HG03060 (cell line): ENCODE measurements at regions not wholly inside any gene's neighbourhood (a gene's known extent, or its start where the extent isn't known, plus 50 kb on each side); places are given as distances from the start of the nearest gene placed in this dataset.

ENCODE experiments used
- ATAC-seq: cut with Tn5 transposase; IDR thresholded peaks from one replicate; pipeline ENCODE4 v1.9.1; 2021; ENCODE audit warnings: low read depth, moderate number of reproducible peaks; ENCODE audit not compliant: unreplicated experiment

- ATAC-seq: no peak
Observed at GRCh38 chr18:43868497-43868995, 591.3 kb upstream of the SYT4 start.

GRCh38 chr18:43869451-43870008 is 592.2 kb upstream of the SYT4 start:
- no peak for ATAC-seq

GRCh38 chr18:43870626-43871025 is 593.3 kb upstream of the SYT4 start:
- ATAC-seq: no peak

GRCh38 chr18:43875511-43875910 is 598.2 kb upstream of the SYT4 start:
- ATAC-seq: no peak

DNA sequence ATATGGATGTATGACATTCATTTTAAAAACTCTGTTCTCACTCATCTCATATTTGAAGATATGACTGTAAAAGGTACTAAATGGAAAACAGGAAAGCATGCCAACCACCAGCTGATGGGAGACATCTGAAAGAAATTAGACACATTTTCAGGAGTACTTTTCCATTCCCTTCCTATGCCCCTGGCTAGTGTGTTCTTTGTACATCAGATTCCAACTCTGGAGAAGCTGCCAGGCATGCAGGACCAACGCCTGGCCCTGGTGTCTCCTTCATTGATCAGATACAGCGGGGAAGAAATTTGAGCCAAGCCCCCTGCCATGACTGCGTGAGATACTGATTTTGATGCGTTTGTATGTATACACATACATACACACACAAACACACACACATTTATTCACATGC is 599.0 kb upstream of the SYT4 start:
- ATAC-seq: no peak

- ATAC-seq: no peak
Observed at GRCh38 chr18:43876748-43877147, 599.5 kb upstream of the SYT4 start.

DNA sequence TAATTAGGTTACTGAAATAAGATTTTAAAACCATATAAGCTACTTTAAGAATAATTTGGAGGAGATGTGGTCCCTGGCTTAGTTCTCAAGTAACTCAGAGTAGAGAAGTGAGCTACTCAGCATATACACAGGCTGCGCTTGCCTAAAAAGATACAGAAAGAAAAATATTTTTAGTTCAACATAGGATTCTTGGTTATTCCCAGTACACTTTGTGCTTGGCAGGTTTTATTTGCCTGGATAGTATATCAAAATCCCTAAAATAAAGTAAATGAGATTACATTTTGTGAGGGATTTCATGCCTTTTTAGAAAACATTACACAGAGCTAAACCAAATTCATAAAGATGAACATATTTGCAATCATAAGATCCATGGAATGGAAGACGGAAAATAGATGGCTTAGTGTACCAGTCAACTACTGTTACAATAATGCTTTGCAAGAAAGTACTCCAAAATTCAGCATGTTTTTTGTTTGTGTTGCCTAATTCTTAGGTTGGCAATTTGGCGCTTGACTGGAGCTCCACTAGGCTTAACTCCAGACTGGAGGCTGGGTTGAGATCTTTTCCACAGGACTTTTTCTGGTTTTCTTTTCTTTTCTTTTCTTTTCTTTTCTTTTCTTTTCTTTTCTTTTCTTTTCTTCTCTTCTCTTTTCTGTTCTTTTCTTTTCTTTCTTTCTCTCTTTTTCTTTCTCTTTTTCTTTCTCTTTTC is 600.5 kb upstream of the SYT4 start:
- no peak for ATAC-seq

DNA sequence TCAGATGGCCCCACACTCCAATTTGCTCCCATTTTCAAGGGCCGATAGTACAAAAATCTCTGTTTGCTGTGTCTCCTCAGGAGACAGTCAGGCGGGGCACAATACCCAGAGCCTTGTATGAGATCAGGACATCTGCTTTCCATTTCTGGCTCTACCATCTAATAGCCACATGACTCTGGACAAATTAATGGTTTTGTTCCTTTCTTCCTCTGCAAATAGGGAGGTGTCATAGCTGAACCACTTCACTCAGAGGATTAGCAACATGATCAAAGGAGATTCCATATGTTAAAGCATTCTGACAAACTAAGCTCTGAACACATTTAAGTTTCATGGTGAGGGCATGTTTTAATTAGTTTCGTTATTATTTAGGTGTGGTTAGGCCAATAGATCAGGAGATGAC is 602.1 kb upstream of the SYT4 start:
- ATAC-seq: no peak

DNA sequence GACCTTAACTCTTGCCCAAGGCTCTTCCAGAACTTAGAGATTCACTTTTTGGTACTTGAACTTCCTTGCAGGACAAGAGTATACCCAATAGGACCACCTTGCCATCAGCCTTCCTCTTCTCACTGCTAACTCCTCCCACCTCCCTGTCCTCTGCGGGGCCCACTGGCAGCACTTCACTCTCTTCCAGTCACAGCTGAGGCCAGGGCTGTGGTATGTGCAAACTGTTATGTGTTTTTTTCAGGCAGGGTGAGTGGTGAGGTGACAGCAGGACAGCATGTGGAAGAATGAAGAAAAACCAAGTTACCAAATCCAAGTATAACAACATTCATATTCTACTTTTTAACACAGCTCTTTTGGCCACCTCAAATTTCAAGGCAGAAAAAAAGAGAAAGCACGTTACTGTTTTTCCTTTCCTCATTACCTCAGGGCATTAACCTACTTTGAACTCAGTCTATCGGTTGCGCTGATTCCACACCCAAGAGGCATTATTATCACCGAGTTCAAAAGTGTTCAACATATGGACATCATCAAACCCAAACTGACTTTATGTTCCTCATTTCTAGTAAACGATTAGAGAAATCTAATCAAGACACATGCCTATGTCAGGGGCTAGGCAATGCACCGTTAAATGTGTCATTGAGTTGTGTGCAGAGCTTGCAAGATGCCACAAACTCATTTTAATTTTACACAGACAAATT is 605.2 kb upstream of the SYT4 start:
- no peak for ATAC-seq

- ATAC-seq: no peak
Observed at GRCh38 chr18:43883886-43884285, 606.6 kb upstream of the SYT4 start.

DNA sequence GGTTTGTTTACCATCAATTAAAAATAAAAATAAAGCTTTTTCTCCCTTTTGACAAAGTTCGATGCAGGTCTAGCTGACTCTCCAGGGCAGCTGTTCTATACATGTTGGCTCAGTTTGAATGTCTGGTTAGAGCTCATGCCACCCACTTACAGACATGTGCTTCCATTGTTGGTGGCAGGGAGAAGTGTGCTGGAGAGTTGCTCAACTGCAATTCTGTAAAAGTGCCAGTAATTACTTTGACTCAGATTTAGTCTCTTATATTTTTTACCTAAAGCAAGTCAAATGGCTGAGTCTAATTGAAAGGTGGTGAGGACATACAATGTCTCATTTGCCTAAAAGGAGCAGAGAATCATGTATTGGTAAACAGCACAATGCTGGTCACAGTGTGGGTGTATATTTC is 609.1 kb upstream of the SYT4 start:
- no peak for ATAC-seq

GRCh38 chr18:43887491-43887890 is 610.2 kb upstream of the SYT4 start:
- ATAC-seq: no peak

GRCh38 chr18:43888598-43888997 is 611.3 kb upstream of the SYT4 start:
- ATAC-seq: no peak

DNA sequence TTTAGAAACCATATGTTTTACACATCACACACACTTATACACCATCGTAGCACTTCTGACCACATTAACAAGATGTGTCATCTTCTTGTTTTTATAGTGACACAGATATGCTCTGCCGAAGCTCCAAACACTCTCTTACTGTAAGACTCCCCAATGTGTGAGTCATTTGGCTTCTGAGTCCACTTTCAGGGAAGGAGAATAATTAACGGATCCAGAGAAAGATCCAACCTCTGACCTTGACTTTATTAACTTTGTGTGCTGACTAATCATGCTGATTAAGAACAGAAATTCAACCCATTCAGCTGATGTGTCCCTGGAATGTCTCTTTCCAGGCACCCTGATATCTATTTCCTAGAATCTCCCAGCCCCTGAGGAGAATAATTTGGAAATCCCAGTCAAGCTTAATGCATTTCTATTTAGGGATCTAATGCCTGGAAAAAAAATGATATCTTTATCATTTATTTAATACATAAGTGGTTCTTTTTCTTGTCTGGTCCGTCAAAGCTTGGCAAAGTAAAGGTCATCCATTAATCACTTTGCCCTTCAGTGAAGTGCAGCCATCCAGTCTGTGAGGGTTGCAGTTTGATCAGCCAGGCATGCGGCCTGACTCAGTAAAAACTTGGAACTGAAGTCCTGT is 615.8 kb upstream of the SYT4 start:
- no peak for ATAC-seq

DNA sequence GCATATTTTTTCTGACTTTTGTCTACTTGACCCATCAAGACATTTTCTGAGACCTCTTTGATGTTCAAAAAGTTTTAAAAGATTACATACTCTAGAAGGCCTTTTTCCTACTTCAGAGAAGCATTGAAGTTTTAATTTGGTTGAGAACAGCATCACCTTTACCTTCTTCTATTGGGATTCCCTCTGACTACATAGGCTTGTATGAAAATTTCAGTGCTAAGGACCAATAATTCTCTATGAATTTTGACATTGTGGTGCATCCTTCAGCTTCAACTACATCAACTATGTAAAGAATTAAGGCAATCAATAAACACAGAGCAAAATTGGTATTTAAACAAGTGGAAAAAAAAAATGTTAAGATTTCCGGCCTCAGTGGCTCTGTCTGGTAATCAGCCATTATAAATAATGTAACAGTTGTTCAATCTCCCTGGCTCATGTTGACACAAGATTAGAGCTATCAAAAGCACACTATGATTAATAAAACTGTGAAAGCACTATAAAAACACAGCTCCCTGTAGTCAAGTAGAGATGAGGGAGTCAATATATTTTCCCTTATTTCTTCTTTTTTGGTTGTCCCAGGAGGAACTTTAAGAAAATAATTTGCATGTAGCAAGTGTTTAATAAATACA is 627.0 kb upstream of the SYT4 start:
- no peak for ATAC-seq

GRCh38 chr18:43914018-43914417 is 636.7 kb upstream of the SYT4 start:
- no peak for ATAC-seq

GRCh38 chr18:43916984-43917383 is 639.7 kb upstream of the SYT4 start:
- no peak for ATAC-seq

GRCh38 chr18:43917520-43917919 is 640.2 kb upstream of the SYT4 start:
- ATAC-seq: no peak

- ATAC-seq: no peak
Observed at GRCh38 chr18:43919551-43919950, 642.3 kb upstream of the SYT4 start.

GRCh38 chr18:43931439-43931838 is 654.1 kb upstream of the SYT4 start:
- ATAC-seq: no peak

- no peak for ATAC-seq
Observed at GRCh38 chr18:43932140-43932539, 654.9 kb upstream of the SYT4 start.
